Lung (tissue), 11 donors: ENCODE measurements at regions not wholly inside any gene's neighbourhood (a gene's known extent, or its start where the extent isn't known, plus 50 kb on each side); places are given as distances from the start of the nearest gene placed in this dataset.

Experiments used
- ATAC-seq: fragments of 200-7000 bp; cut with Tn5 transposase; one replicate; pipeline ENCODE4 v1.9.1; 2020; ENCODE audit warnings: moderate number of reproducible peaks; ENCODE audit not compliant: insufficient read depth, low FRiP score
- DNase-seq, 3 donors: peaks; one replicate each; pipeline ENCODE4 v3.0.0-alpha.2; 2013 to 2017
- H3K27ac ChIP-seq, 2 donors: one replicate each; pipeline ENCODE4 v1.5.1; 2013; ENCODE audit warnings: mild to moderate bottlenecking in 2 of 2, moderate library complexity in 2 of 2, control low read depth in 1 of 2, inconsistent platforms in 1 of 2, low read depth in 1 of 2, low read length in 1 of 2
- H3K27me3 ChIP-seq, 3 donors: one replicate each; pipeline ENCODE4 v1.5.1; 2013; ENCODE audit warnings: low read length in 2 of 3; ENCODE audit not compliant: control insufficient read depth in 3 of 3, insufficient read depth in 3 of 3
- H3K36me3 ChIP-seq, 4 donors: one replicate each; pipeline ENCODE4 v1.5.1; 2013; ENCODE audit warnings: low read length in 4 of 4, mild to moderate bottlenecking in 1 of 4, moderate library complexity in 1 of 4; ENCODE audit not compliant: control insufficient read depth in 4 of 4, insufficient read depth in 4 of 4
- H3K4me1 ChIP-seq, 5 donors: one replicate each; pipeline ENCODE4 v1.5.1; 2013; ENCODE audit warnings: low read length in 5 of 5, mild to moderate bottlenecking in 2 of 5, moderate library complexity in 1 of 5; ENCODE audit not compliant: control insufficient read depth in 5 of 5, insufficient read depth in 5 of 5
- H3K4me3 ChIP-seq: one replicate; pipeline ENCODE4 v1.5.1; 2013; ENCODE audit warnings: mild to moderate bottlenecking, control low read depth, moderate library complexity
- H3K9ac ChIP-seq, 2 donors: one replicate each; pipeline ENCODE4 v1.5.1; 2013; ENCODE audit warnings: low read length in 2 of 2, control low read depth in 1 of 2; ENCODE audit not compliant: insufficient read depth in 1 of 2
- H3K9me3 ChIP-seq, 4 donors: one replicate each; pipeline ENCODE4 v1.5.1; 2013; ENCODE audit warnings: low read length in 3 of 4, mild to moderate bottlenecking in 1 of 4, moderate library complexity in 1 of 4; ENCODE audit not compliant: control insufficient read depth in 4 of 4, insufficient read depth in 3 of 4
- WGBS, 2 donors: extraction: QIAGEN DNeasy Blood & Tissue Kit; methylation state at CpG; one replicate each; pipeline ENCODE4 v1.1.7; 2013; 5-methylcytosine and 5-hydroxymethylcytosine counted together
- TF ChIP-seq, protein P1 (sequence below): IDR thresholded peaks from 2 replicates; pipeline ENCODE4 v1.5.1; 2012; ENCODE audit warnings: mild to moderate bottlenecking; ENCODE audit errors: control extremely low read depth, extremely low read depth
- donor health status: control.
- donor health status: control.
- donor health status: Bipolar disorder and iron deficiency.
- donor health status: healthy.
- donor health status: DM: yes; HTN: yes; CAD: no.

DNA sequence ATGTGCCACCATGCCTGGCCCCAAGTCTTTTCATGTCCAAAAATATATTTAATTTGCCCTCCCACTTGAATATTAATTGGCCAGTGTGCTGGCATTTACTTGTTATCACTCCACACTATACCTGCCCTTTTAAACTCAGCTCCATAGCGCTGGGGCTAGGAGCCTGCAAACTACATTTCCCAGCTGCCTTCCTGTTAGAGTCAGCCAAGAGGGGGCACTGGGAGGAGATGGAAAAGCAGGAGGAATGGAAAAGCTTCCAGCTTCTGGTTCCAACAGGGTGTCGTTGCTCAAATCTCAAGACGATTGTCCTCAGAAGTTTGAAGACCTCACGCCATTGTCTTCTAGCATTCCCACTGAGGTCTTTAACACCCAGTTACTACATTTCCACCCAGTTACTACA is 315.5 kb downstream of the BCOR start:
- Histone ChIP-seq H3K27me3 (peaks cover 0 to 3% (median 2%) of the 10 kb centered on the region in 3 donors), H3K4me3 (no peak overlapping the region), H3K27ac (no peak overlapping the region), H3K9me3 (peaks cover 0 to 9% (median 2%) of the 10 kb centered on the region in 4 donors), H3K9ac (no peak overlapping the region), H3K4me1 (no peaks in the 10 kb centered on the region), H3K36me3 (no peaks in the 10 kb centered on the region)
- ATAC-seq (no peak), DNase-seq (no peak)
- TF ChIP-seq, protein P1, sequence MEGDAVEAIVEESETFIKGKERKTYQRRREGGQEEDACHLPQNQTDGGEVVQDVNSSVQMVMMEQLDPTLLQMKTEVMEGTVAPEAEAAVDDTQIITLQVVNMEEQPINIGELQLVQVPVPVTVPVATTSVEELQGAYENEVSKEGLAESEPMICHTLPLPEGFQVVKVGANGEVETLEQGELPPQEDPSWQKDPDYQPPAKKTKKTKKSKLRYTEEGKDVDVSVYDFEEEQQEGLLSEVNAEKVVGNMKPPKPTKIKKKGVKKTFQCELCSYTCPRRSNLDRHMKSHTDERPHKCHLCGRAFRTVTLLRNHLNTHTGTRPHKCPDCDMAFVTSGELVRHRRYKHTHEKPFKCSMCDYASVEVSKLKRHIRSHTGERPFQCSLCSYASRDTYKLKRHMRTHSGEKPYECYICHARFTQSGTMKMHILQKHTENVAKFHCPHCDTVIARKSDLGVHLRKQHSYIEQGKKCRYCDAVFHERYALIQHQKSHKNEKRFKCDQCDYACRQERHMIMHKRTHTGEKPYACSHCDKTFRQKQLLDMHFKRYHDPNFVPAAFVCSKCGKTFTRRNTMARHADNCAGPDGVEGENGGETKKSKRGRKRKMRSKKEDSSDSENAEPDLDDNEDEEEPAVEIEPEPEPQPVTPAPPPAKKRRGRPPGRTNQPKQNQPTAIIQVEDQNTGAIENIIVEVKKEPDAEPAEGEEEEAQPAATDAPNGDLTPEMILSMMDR: no peak
- 70 to 84% methylated on average over 4 of the region's 4 CpGs for WGBS, 2 donors

- WGBS, 2 donors: 95 to 100% methylated on average over 6 of the region's 6 CpGs
- ATAC-seq (no peak), DNase-seq (no peak)
- H3K4me1 ChIP-seq: no peaks in the 10 kb centered on the region
- no peak overlapping the region for H3K4me3 ChIP-seq
- TF ChIP-seq, protein P1: no peak
- H3K27me3 ChIP-seq: peaks cover 0 to 9% (median 2%) of the 10 kb centered on the region in 3 donors
- no peaks in the 10 kb centered on the region for H3K36me3 ChIP-seq
- no peak overlapping the region for H3K9ac ChIP-seq
- no peak overlapping the region for H3K27ac ChIP-seq
- peaks cover 0 to 3% (median 1%) of the 10 kb centered on the region in 4 donors for H3K9me3 ChIP-seq
These were observed 309.8 kb downstream of the BCOR start for GRCh38 chrX:39787999-39788398.

- peaks cover 0 to 9% (median 2%) of the 10 kb centered on the region in 3 donors for H3K27me3 ChIP-seq
- ATAC-seq: no peak
- H3K36me3 ChIP-seq: no peaks in the 10 kb centered on the region
These were observed 309.2 kb downstream of the BCOR start for GRCh38 chrX:39788521-39788920.

More at GRCh38 chrX:39788521-39788920, 309.2 kb downstream of the BCOR start:
- Histone ChIP-seq H3K9ac (no peak overlapping the region), H3K9me3 (peaks cover 0 to 3% (median 1%) of the 10 kb centered on the region in 4 donors), H3K27ac (no peak overlapping the region), H3K4me3 (no peak overlapping the region), H3K4me1 (no peaks in the 10 kb centered on the region)
- TF ChIP-seq, protein P1: no peak
- 64 to 78% methylated on average over 6 of the region's 6 CpGs for WGBS, 2 donors
- no peak for DNase-seq
